ENCODE measurements at regions not wholly inside any gene's neighbourhood (a gene's known extent, or its start where the extent isn't known, plus 50 kb on each side); places are given as distances from the start of the nearest gene placed in this dataset.

DNA sequence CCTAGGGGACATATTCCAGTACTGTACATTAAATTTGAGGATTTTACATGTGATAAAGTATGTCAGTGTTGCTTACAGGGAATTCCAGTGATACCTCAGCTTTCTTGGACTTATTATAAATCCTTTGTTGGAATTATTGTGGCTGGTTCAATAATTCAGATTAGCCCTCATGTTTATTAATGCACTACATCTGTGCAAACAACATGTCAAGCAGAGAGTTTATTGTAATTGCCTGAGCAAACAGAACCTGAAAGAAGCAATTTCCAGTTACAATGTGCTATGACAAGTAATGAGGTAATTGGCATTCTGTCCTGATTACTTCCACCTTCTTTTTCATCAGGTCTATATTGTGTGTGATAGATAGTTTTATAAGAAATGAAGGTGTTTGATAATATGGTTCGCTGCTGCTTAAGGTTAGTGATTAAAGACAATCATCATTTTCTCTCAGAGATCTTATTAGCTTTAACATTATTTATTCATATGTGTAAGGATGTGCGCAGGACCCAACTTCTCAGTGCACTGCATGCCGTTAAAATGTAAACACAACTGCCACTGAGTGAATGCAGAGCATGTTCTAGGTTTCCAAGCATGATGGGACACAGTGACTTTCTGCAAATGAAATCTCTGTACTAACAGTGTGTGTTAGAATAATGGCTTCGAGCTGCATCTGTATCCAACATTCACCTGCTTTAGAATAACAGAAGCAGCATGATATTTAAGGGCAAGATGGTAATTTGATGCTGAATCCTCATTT, 973.7 kb upstream of the POU3F3 start:
- TF ChIP-seq, protein P1, sequence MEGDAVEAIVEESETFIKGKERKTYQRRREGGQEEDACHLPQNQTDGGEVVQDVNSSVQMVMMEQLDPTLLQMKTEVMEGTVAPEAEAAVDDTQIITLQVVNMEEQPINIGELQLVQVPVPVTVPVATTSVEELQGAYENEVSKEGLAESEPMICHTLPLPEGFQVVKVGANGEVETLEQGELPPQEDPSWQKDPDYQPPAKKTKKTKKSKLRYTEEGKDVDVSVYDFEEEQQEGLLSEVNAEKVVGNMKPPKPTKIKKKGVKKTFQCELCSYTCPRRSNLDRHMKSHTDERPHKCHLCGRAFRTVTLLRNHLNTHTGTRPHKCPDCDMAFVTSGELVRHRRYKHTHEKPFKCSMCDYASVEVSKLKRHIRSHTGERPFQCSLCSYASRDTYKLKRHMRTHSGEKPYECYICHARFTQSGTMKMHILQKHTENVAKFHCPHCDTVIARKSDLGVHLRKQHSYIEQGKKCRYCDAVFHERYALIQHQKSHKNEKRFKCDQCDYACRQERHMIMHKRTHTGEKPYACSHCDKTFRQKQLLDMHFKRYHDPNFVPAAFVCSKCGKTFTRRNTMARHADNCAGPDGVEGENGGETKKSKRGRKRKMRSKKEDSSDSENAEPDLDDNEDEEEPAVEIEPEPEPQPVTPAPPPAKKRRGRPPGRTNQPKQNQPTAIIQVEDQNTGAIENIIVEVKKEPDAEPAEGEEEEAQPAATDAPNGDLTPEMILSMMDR (IDR thresholded peaks at IDR 0.05; ENCODE audit: unreplicated experiment): no peak
- H3K27ac Mint-ChIP-seq: no peak overlapping the region
- H3K27me3 Mint-ChIP-seq (ENCODE audit: low read depth): peaks cover 7% of the 10 kb centered on the region
- no peaks in the 10 kb centered on the region for H3K9me3 Mint-ChIP-seq
- no peaks in the 10 kb centered on the region for H3K36me3 Mint-ChIP-seq
- no peak overlapping the region for H3K4me3 Mint-ChIP-seq
- no peak for DNase-seq (ENCODE audit: low spot score in 2 of 2, unreplicated experiment in 2 of 2)
- H3K4me1 Mint-ChIP-seq: no peaks in the 10 kb centered on the region

DNA sequence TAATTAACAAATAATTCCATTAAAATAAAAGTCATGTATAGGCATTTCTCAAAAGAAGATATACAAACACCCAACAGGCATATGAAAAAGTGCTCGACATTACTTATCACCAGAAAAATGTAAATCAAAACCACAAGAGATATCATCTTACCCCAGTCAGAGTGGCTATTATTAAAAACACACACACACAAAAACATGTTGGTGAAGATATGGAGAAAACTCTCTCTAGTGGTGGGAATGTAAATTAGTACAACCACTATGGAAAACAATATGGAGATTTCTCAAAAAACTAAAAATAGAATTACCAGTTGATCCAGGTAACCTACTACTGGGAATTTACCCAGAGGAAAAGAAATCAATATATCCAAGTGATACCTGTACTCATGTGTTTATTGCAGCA, 966.3 kb upstream of the POU3F3 start:
- Mint-ChIP-seq H3K4me1 (no peaks in the 10 kb centered on the region), H3K9me3 (no peaks in the 10 kb centered on the region), H3K27me3 (ENCODE audit: low read depth) (peaks cover 3% of the 10 kb centered on the region), H3K36me3 (no peaks in the 10 kb centered on the region), H3K27ac (no peak overlapping the region), H3K4me3 (no peak overlapping the region)
- no peak for DNase-seq (ENCODE audit: low spot score in 2 of 2, unreplicated experiment in 2 of 2)
- TF ChIP-seq, protein P1 (IDR thresholded peaks at IDR 0.05; ENCODE audit: unreplicated experiment): no peak

DNA sequence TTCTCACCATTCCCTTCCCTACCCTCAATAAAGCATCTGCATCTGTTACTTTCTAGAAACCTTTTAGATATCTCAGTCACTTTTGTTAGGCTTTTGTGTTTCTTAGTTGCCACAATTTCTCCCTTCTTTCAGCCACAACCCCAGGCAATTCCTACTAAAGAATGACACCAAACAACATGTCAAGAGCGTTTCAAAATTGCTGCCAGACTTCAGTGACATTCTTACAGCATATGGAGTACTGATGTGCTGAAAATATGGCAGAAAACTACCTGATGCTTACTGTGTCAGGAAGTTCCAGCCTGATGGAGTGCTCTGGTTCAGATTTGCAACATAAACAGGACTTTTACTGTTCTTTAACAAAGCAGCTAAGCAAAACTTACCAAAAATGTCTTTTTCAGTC, 957.7 kb upstream of the POU3F3 start:
- Mint-ChIP-seq H3K27me3 (ENCODE audit: low read depth) (peaks cover 3% of the 10 kb centered on the region), H3K27ac (no peak overlapping the region), H3K4me1 (no peaks in the 10 kb centered on the region), H3K9me3 (no peaks in the 10 kb centered on the region), H3K4me3 (no peak overlapping the region), H3K36me3 (no peaks in the 10 kb centered on the region)
- TF ChIP-seq, protein P1 (IDR thresholded peaks at IDR 0.05; ENCODE audit: unreplicated experiment): no peak
- DNase-seq (ENCODE audit: low spot score in 2 of 2, unreplicated experiment in 2 of 2): no peak

DNA sequence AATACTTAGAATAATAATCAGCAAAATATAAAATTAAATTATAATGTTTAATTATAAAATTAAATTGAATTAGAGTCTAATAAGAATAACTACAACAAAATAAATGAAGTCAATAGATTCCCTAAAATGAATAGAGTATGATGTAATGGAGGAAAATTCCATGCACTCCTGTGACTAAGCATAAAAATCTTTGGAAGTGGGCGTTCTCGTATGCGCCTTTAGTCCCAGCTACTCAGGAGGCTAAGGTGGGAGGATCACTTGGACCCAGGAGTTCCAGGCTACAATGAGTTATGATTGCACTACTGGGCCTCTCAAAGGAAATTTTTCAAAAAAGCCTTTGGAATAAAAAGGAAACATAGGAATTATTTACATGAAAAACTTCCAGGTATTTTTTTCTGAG, 955.4 kb upstream of the POU3F3 start:
- H3K36me3 Mint-ChIP-seq: no peaks in the 10 kb centered on the region
- no peak for DNase-seq (ENCODE audit: low spot score in 2 of 2, unreplicated experiment in 2 of 2)
- no peaks in the 10 kb centered on the region for H3K4me1 Mint-ChIP-seq
- no peak overlapping the region for H3K27ac Mint-ChIP-seq
- H3K9me3 Mint-ChIP-seq: no peaks in the 10 kb centered on the region
- no peak overlapping the region for H3K4me3 Mint-ChIP-seq
- H3K27me3 Mint-ChIP-seq (ENCODE audit: low read depth): no peaks in the 10 kb centered on the region
- TF ChIP-seq, protein P1 (IDR thresholded peaks at IDR 0.05; ENCODE audit: unreplicated experiment): no peak

DNA sequence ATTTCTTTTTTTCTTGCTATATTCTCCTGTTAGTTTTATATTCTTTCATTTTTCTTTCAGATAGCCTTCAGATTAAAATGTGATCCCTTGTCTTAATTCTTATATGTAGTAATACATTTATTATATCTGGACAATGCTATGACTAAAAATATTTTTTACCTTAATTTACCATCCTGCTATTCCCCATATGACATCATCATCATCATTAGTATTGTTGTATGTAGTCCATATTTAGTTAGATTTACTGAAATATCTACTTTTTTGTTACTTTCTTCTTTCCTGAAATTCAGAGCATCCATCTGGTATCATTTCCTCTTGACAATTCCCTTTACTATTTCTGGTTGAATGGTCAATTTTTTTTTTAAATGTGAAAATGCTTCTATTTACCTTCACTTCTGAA, 951.6 kb upstream of the POU3F3 start:
- TF ChIP-seq, protein P1 (IDR thresholded peaks at IDR 0.05; ENCODE audit: unreplicated experiment): no peak
- no peak overlapping the region for H3K27ac Mint-ChIP-seq
- no peaks in the 10 kb centered on the region for H3K27me3 Mint-ChIP-seq (ENCODE audit: low read depth)
- no peaks in the 10 kb centered on the region for H3K4me1 Mint-ChIP-seq
- no peak for DNase-seq (ENCODE audit: low spot score in 2 of 2, unreplicated experiment in 2 of 2)
- no peak overlapping the region for H3K4me3 Mint-ChIP-seq
- no peaks in the 10 kb centered on the region for H3K36me3 Mint-ChIP-seq
- H3K9me3 Mint-ChIP-seq: no peaks in the 10 kb centered on the region
